Breast epithelium (tissue), 4 donors: ENCODE measurements at regions not wholly inside any gene's neighbourhood (a gene's known extent, or its start where the extent isn't known, plus 50 kb on each side); places are given as distances from the start of the nearest gene placed in this dataset.

Experiments
- DNase-seq, 2 donors: peaks; one replicate each; pipeline ENCODE4 v3.0.0-alpha.2; 2019; ENCODE audit warnings: low spot score in 2 of 2
- H3K27ac ChIP-seq, 2 donors: fragments of 200-600 bp; sonication (generic) in 1 of 2; one replicate each; pipeline ENCODE4 v1.5.1; 2016 to 2019; ENCODE audit warnings: mild to moderate bottlenecking in 1 of 2
- H3K27me3 ChIP-seq, 2 donors: fragments of 200-600 bp; sonication (generic) in 1 of 2; one replicate each; pipeline versions ENCODE4 v1.5.1 to v1.6.0; 2017 to 2019; ENCODE audit warnings: control low read depth in 1 of 2, mild to moderate bottlenecking in 1 of 2
- H3K36me3 ChIP-seq: fragments of 200-600 bp; one replicate; pipeline ENCODE4 v1.5.1; 2019
- H3K4me1 ChIP-seq, 2 donors: fragments of 200-600 bp; sonication (generic); one replicate each; pipeline ENCODE4 v1.5.1; 2016 to 2019; ENCODE audit warnings: control low read depth in 1 of 2
- H3K4me3 ChIP-seq, 3 donors: fragments of 200-600 bp; sonication (generic); 1 replicate in 2 of 3; 2 replicates in 1 of 3; pipeline ENCODE4 v1.5.1; 2016 to 2019; ENCODE audit warnings: mild to moderate bottlenecking in 3 of 3, moderate library complexity in 2 of 3
- H3K9me3 ChIP-seq, 2 donors: fragments of 200-600 bp; sonication (generic) in 1 of 2; one replicate each; pipeline ENCODE4 v1.5.1; 2016 to 2019; ENCODE audit warnings: control low read depth in 1 of 2
- CTCF ChIP-seq, 3 donors: fragments of 450-650 bp; IDR thresholded peaks; one replicate each; pipeline ENCODE4 v1.5.1; 2016 to 2017; ENCODE audit warnings: antibody characterized with exemption in 3 of 3, mild to moderate bottlenecking in 3 of 3, moderate library complexity in 3 of 3
- POLR2A ChIP-seq: fragments of 450-650 bp; IDR thresholded peaks from one replicate; pipeline ENCODE4 v1.6.1; 2016; ENCODE audit warnings: antibody characterized with exemption, mild to moderate bottlenecking, moderate library complexity
- POLR2AphosphoS5 ChIP-seq, 3 donors: sonication (generic); formaldehyde crosslinking; IDR thresholded peaks; one replicate each; pipeline ENCODE4 v1.6.1; 2017; ENCODE audit warnings: antibody characterized with exemption in 3 of 3
- intact Hi-C: fragments of 100-400 bp; cut with DNase I; formaldehyde crosslinking; loops from one replicate; pipeline ENCODE4 v1.15.1; 2023; ENCODE audit warnings: low total_unique reads

GRCh38 chr10:124240839-124241291 is 147.5 kb upstream of the CHST15 start:
- no peak for DNase-seq
- no peak overlapping the region for H3K4me3 ChIP-seq
- TF ChIP-seq POLR2AphosphoS5 (IDR thresholded peaks at IDR 0.05) = no peak
- no peak for TF ChIP-seq POLR2A
- TF ChIP-seq CTCF (IDR thresholded peaks at IDR 0.05) = no peak
- intact Hi-C loops = no loop called here
- peak overlapping the region in 1 of 2 donors; percentile 63 for H3K27ac ChIP-seq
- no peaks in the 10 kb centered on the region for H3K9me3 ChIP-seq
- no peaks in the 10 kb centered on the region for H3K27me3 ChIP-seq
- no peaks in the 10 kb centered on the region for H3K36me3 ChIP-seq
- no peaks in the 10 kb centered on the region for H3K4me1 ChIP-seq

DNA sequence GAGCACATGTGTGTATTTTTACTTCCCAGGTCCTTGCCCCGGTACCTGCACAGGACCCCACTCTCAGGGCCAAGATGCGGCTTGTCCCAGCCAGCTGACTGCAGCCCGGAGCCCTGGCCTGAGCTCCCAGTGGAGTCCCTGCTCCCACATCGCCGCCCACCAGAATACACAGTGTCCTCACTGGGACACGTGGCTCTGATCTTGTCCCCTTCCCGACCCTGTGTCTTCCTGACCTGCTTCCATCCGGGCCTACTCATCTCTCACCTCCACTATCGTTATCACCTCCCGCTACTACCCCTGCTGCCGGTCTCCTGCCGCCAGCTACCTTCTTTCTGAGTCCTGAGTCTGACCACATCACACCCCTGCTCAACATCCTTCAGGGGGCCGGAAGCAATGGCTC is 146.3 kb upstream of the CHST15 start:
- H3K4me3 ChIP-seq = no peak overlapping the region
- no peak for DNase-seq
- H3K27me3 ChIP-seq = no peaks in the 10 kb centered on the region
- peak overlapping the region in 1 of 2 donors; percentile 63 for H3K27ac ChIP-seq
- TF ChIP-seq CTCF (IDR thresholded peaks at IDR 0.05) (no peak), POLR2A (no peak), POLR2AphosphoS5 (IDR thresholded peaks at IDR 0.05) (no peak)
- H3K36me3 ChIP-seq = no peaks in the 10 kb centered on the region
- H3K4me1 ChIP-seq = no peaks in the 10 kb centered on the region
- H3K9me3 ChIP-seq = no peaks in the 10 kb centered on the region
- intact Hi-C loops = no loop called here

DNA sequence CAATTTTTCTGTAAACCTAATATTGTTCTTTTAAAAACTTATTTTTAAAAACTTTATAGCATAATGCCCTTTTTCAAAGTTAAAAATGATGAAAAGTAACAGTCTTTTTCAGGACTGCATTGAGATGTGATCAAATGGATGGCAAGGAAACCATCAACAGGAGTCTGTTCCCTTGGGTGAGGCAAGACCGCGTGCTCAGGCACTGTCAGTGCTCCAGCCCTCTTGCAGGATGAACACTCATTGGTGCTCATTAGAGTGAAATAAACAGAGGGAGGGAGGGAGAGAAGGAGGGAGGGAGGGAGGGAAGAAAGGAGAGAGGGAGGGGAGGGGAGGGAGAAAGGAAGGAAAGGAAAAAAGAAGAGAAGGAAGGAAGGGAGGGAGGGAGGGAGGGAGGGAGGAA is 145.7 kb upstream of the CHST15 start:
- Histone ChIP-seq H3K36me3 (no peaks in the 10 kb centered on the region), H3K4me1 (no peaks in the 10 kb centered on the region), H3K27me3 (no peaks in the 10 kb centered on the region), H3K27ac (no peak overlapping the region), H3K4me3 (no peak overlapping the region), H3K9me3 (no peaks in the 10 kb centered on the region)
- TF ChIP-seq POLR2A (no peak), CTCF (IDR thresholded peaks at IDR 0.05) (no peak), POLR2AphosphoS5 (IDR thresholded peaks at IDR 0.05) (no peak)
- DNase-seq = no peak
- intact Hi-C loops = no loop called here

GRCh38 chr10:124238367-124238766 is 145.0 kb upstream of the CHST15 start:
- TF ChIP-seq POLR2AphosphoS5 (IDR thresholded peaks at IDR 0.05) (no peak), CTCF (IDR thresholded peaks at IDR 0.05) (no peak), POLR2A (no peak)
- DNase-seq = no peak
- no peaks in the 10 kb centered on the region for H3K27me3 ChIP-seq
- no peak overlapping the region for H3K4me3 ChIP-seq
- no peaks in the 10 kb centered on the region for H3K36me3 ChIP-seq
- no peaks in the 10 kb centered on the region for H3K4me1 ChIP-seq
- intact Hi-C loops = no loop called here
- H3K9me3 ChIP-seq = no peaks in the 10 kb centered on the region
- no peak overlapping the region for H3K27ac ChIP-seq

DNA sequence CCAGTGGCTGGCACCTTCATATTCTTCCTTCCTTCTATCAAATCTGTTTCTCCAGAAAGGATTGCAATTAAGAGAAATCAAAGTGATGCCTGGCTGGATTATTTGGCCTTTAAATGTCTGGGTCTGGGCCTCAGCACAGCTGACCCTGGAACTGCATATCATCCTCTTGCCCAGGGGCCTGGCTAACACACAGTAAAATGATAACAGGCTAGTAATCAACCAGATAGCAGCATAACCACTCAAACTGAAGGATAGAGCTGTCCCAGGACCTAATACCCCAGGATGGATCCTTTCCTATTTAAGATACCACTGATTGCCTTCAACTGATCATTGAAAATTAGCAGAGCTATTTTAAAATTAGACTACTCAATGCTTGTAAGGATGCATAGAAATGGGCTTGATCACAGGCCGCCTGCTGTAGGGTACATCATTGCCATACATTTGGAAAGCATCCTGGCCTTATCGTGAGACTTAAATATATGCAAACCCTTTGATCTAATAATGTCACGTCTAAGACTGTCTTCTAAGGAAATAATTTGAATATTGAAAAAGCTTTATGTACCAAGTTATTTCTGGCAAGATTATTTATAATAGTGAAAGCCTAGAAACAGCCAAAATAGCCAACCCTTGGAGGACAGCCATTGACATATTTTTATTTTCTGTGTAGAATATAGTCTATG is 144.0 kb upstream of the CHST15 start:
- no peaks in the 10 kb centered on the region for H3K9me3 ChIP-seq
- H3K36me3 ChIP-seq = no peaks in the 10 kb centered on the region
- no peaks in the 10 kb centered on the region for H3K27me3 ChIP-seq
- no peak overlapping the region for H3K27ac ChIP-seq
- no peaks in the 10 kb centered on the region for H3K4me1 ChIP-seq
- intact Hi-C loops = no loop called here
- no peak for DNase-seq
- H3K4me3 ChIP-seq = no peak overlapping the region
- no peak for TF ChIP-seq POLR2A
